Inferior parietal cortex (tissue), 1 donor: ENCODE measurements at regions not wholly inside any gene's neighbourhood (a gene's known extent, or its start where the extent isn't known, plus 50 kb on each side); places are given as distances from the start of the nearest gene placed in this dataset.

ENCODE experiments used
- DNase-seq: peaks from one replicate; pipeline ENCODE4 v3.0.0-alpha.2; 2016; ENCODE audit errors: extremely low spot score

DNA sequence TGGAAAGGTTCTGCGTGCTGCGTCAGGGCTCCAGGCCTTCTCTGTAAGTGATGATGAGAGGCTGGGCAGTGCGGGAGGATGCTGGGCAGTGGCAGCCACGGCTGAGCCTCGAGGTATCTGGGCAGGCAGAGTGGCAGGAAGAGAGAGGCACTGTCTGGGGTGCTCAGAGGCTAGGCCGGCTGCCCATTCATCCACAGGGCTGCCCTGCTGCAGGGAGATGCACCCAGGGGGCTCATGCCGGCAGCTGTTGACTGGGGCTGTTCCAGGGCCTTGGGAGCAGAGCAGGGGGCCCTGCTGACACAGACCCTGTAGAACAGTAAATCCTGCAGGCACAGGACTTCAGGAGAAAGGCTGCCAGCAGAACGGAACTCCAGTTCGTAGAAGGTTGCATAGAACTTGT lies 88.8 kb downstream of the BOD1 start:
- DNase-seq: no peak

GRCh38 chr5:173524136-173524535 lies 92.3 kb downstream of the BOD1 start:
- no peak for DNase-seq

GRCh38 chr5:173523388-173523787 lies 93.1 kb downstream of the BOD1 start:
- DNase-seq: no peak

DNA sequence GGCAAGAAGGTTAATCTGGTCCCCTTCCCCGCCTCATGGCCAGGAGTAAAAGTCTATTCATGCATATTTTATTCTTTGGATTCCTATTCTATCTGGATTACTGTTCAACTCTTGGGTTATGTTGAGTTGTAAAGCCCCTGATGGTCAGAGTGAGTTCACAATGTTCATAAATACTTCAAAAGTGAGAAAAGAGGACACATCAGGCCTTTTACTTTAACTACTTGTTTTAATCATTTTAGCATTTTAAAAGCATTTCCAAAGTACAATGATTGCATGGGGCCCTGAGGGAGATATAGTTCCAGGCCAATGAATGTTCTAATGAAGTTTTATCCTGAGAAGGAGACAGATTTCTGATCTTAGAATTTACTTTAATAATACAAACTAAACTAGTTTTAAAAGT lies 93.9 kb downstream of the BOD1 start:
- no peak for DNase-seq

- no peak for DNase-seq
Observed at GRCh38 chr5:173518856-173519255, 97.6 kb downstream of the BOD1 start.

DNA sequence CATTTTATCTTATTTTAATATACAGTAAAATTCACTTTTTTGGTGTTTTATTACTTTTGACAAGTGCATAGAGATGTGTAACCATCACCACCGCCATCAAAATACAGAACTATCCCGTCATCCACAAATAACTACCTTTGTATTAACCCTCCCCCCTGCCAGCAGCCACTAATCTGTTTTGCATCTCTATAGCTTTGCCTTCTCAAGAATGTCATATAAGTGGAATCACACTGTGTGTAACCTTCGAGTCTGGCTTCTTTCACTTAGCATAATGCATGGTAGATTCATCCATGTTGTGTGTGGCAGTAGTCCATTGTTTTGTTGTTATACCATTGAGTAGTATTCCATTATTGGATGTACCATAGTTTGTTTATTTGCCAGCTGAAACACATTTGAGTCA lies 98.8 kb downstream of the BOD1 start:
- DNase-seq: no peak

DNA sequence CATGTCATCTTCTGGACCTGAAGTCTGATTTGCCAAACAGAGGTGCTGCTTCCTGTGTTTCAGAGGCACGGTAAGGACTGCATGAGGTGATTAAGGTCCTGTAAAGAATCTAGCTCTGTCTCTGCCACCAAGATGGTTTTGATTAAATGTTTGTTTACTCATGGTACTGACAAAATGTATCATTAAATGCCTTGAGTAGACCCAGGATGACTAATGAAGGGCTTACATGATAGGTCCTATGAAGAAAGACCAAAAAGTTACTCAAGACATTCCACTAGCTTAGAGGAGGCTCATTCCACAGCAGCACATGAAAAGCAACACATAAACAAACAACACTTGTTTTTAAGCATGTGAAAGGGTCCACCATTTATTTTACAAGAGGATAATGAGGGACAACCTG lies 100.9 kb downstream of the BOD1 start:
- no peak for DNase-seq

DNA sequence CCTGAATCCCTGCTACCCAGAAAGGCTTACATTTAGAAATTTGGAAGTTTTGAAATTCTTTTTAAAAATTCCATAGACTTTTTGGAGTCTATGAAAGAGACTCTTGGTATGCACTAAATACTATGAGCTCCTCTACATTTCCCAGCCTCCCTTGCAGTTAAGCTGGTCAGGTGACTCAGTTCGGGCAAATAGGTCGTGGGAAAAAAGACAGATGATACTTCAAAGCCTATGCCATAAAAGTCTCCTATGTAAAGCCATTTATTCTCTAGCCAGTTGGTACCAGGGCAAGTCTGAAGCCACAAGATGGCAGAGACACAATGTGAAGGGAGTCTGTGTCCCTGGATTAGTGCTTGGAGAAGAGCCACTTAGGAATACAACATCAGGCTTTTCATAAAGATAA lies 101.8 kb downstream of the BOD1 start:
- no peak for DNase-seq

DNA sequence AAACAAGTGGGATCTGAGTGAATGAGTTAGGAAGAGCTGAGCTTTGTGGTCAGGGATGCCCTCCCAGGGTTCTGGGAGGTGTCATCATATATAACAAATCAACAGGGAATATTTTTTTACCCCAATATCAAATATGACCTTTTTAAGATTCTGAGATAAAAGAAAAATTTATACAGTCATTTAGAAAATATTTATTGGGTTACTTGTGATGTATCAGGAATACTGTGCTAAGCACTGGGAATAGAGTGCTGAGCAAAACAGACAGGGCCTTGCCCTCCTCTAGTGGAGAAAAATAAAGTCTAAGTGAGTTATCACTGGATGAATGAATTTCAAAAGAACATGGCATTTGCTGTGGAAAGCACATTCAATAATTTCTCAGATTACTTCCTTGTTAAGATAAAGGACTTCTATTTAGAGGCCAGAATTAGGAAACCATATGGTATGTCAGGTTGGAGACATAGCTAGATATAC lies 102.9 kb downstream of the BOD1 start:
- no peak for DNase-seq

- no peak for DNase-seq
Observed at GRCh38 chr5:173512637-173513435, 103.6 kb downstream of the BOD1 start.

GRCh38 chr5:173509060-173509459 lies 107.4 kb downstream of the BOD1 start:
- DNase-seq: no peak

GRCh38 chr5:173507171-173507570 lies 109.3 kb downstream of the BOD1 start:
- no peak for DNase-seq

DNA sequence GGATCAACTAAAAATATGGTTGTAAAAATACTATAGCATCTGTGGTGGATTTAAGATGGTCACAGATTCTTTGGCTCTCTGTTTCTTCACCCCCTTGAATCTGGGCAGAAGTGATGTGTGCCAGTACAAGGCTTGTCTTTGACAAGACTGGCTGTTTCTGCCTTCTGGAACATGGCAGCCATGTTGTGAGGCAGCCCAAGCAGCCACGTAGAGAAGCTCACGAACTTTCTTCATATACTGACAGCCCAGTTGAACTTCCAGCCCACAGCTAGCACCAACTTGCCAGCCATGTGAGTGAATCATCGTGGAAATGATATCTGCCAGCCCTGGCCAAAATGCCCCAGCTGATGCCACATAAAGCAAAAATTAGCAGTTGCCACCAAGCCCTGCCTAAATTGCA lies 110.8 kb downstream of the BOD1 start:
- DNase-seq: no peak

DNA sequence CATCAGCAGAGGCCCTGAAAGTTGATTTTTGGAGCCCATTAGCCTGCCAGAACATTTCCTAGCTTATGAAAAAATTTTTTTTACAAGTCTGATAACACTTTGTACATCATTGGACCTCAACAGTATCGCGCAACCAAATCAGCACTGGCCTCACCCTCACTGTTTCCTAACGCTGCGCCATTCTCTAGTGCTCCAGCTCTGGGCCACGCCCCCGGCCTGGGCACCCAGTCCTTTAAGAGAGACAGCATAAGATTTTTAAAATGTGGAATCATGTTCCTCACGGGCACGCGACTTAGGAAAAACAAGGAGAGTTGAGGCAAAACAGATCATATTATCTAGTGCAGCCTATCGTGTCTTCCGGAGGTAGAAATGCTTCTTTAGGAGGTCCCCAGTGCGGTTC lies 114.5 kb downstream of the BOD1 start:
- DNase-seq: no peak

DNA sequence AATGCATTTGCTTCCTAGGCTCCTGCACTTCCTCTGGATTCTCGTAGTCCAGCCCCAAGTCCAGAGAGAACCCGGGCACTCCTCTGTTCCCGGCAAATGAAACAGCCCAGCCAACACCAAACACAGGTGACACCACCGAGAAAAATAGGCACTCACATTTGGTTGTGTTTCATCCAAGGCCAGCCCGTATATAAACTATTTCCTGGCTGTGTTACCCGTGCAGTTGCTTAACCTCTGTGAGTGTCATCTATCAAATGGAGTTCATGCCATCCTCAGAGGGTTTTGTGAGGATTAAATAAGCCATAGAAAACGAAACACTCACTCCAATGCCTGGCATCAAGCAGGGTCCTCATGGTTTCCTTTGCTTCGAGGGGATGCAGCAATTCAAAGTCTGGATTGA lies 115.2 kb downstream of the BOD1 start:
- DNase-seq: no peak

DNA sequence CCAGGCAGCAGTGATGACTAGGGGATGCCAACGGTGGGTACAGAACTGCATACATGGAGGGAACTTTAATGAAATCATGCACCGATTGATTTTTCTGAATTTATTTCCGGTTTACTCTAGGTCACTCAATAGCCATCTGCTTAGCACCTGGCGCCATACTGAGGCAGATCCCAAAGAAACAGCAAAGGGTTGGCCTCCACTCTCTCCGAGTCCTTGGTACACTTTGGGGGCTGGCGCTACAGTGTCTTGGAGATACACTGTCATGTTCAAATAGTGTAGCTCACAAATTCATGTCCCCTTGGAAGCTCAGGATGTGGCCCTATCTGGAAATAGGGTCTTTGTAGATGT lies 116.3 kb downstream of the BOD1 start:
- no peak for DNase-seq

- no peak for DNase-seq
Observed at GRCh38 chr5:173499471-173500212, 116.8 kb downstream of the BOD1 start.

DNA sequence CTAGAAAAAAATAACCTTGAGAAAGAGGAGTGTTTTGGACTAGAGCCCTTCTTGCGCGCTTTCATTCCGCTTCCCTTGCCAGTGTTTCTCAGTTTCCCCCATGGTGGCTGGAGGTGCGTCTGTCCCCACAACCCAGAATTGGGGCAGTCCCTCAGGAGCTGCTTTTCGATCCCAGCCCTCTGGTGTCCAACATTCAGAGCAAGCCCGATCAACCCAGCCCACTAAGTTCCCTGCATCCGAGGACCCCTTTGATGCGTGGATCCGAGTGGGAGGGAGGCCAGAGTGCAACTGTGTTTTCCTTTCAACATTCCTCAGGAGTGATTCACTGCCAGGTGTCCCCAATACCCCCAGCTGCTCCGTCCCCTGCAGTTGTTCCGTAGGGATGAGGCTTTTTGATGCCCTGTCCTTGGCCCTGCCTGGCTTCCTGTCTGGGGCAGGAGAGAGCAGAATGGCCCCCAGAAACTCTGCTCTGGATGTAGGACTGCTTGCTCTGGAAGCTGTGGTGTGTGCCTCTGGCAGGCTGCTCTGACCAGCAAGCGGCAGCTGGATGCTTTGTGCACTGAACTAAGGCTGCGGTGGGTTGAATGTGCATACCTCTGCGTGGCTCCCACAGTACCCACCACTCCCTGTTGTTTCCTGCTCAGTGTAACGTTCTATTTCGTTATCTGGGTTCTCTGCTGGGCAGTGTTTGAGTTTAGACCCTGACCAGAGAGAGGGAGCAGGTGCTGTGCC lies 117.5 kb downstream of the BOD1 start:
- no peak for DNase-seq

DNA sequence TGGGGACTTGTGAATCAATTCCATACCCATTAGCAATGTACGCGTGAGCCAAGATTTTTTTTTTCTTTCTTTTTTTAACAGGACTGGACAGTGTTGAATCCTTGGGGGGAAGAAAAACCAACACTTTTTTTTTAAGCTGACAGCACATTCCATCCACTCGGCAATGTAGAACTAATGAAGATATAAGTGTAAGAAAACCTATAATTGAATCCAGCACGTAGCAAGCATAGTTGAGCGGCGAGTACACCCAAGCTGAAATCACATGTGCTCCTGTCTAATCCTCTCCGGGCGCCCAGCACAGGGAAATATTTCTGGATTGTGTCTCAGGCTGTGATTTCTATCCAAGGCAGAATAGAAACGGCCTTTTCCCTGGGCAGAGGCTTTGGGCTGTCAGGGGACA lies 118.2 kb downstream of the BOD1 start:
- no peak for DNase-seq

DNA sequence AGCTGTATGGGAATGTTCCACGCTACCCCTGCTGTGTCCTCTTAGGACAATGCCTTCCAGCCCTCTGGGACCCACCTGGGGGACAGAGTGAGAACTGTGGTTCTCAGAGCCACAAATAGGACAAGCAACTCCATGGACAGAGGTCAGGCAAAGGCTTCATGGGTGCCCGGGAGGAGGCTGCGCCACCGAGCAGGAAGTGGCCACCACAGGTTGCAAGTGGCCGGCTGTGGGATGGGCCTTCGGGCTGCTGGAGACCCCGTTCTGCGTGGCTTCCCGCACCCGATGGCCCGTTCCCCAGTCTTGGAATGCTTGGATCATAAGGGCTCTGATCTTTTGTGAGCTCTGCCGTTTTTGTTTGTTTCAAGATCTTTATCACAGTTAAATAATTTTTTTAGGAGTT lies 118.8 kb downstream of the BOD1 start:
- no peak for DNase-seq

DNA sequence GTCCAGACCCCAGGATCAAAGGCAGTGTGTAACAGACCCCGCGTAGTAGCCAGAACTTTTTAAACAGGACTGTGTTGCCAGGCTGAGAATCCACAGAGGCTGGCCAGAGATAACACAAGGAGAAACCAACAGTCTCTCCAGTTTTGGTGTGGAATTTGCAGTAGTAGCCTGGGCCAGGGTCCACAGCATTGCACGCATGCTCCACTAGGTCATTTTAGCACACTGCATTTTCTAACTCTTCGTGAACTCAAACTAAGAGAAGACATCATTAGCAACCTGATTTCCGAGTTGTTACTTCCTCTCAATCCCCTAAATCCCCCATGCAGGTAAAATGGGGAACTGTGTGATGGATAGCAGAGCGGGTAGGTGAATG lies 119.6 kb downstream of the BOD1 start:
- DNase-seq: no peak

DNA sequence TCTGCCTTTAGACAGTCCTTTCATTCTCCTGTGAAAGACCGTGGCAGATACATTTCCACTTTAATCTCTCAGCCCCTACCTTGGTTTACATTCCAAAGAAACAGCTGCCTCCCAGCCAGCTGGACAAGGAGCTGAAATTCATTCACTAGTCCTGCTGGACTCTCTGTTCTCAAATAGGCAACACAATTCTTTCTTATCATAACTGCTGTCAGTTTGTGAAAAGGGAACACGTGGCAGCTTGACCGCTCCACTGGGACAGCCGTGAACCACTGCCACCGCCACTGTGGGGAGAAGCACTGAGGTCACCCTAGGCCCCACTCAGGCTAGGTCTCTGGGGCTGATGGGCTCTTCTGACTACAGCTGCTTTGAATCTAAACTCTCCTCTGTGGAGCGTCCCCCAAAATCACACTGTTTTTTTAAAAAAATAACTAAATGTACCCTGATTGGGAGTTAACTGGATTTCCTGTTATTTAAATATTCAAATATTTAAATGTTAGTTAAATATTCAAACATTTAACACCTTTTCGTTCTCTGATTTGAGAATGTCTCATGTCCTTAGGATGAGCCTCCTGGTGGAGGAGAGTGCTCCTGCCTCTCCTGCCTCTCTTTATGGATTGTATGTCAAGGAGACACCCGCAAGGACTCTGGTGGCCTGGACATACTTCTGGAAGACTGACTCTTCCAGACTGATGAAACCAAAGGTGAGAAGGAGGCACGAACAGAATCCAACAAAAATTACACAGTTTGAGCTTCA lies 120.1 kb downstream of the BOD1 start:
- no peak for DNase-seq
